Mesendoderm (in vitro differentiated cells): ENCODE measurements at regions not wholly inside any gene's neighbourhood (a gene's known extent, or its start where the extent isn't known, plus 50 kb on each side); places are given as distances from the start of the nearest gene placed in this dataset.
"Not testable (repeated sequence)": the region's sequence is repeated elsewhere in the genome, so short reads cannot be mapped to it uniquely, and the experiment has no call there.

ENCODE experiments used
- DNase-seq: peaks from one replicate; pipeline ENCODE4 v3.0.0; 2013
- H2AK5ac ChIP-seq: 2 replicates; pipeline ENCODE4 v1.6.1; 2013; ENCODE audit warnings: low read length, inconsistent platforms
- H2BK120ac ChIP-seq: 2 replicates; pipeline ENCODE4 v1.6.1; 2013; ENCODE audit warnings: low read depth, mild to moderate bottlenecking, low read length, moderate library complexity, mixed read lengths
- H2BK15ac ChIP-seq: replicated peaks from 2 replicates; pipeline ENCODE4 v1.6.1; 2013; ENCODE audit warnings: low read depth, mild to moderate bottlenecking, moderate library complexity
- H2BK5ac ChIP-seq: 2 replicates; pipeline ENCODE4 v1.6.1; 2013; ENCODE audit warnings: low read length, inconsistent platforms
- H3K18ac ChIP-seq: 2 replicates; pipeline ENCODE4 v1.6.1; 2013; ENCODE audit warnings: mild to moderate bottlenecking, low read length, mixed read lengths
- H3K23ac ChIP-seq: one replicate; pipeline ENCODE4 v1.6.1; 2013; ENCODE audit warnings: low read length
- H3K27ac ChIP-seq: 2 replicates; pipeline ENCODE4 v1.5.1; 2013; ENCODE audit warnings: low read depth, mild to moderate bottlenecking, inconsistent platforms, low read length, moderate library complexity
- H3K27me3 ChIP-seq: 2 replicates; pipeline ENCODE4 v1.6.1; 2013; ENCODE audit warnings: low read length, control low read depth, mild to moderate bottlenecking, inconsistent platforms; ENCODE audit not compliant: insufficient read depth, poor library complexity
- H3K36me3 ChIP-seq: 2 replicates; pipeline ENCODE4 v1.6.1; 2013; ENCODE audit warnings: low read length, inconsistent platforms; ENCODE audit not compliant: control insufficient read depth, insufficient read depth
- H3K4ac ChIP-seq: one replicate; pipeline ENCODE4 v1.6.1; 2013; ENCODE audit warnings: low read depth, mild to moderate bottlenecking, low read length, moderate library complexity
- H3K4me1 ChIP-seq: 2 replicates; pipeline ENCODE4 v1.6.1; 2013; ENCODE audit warnings: low read depth, low read length, inconsistent platforms; ENCODE audit not compliant: control insufficient read depth
- H3K4me2 ChIP-seq: 2 replicates; pipeline ENCODE4 v1.6.1; 2013; ENCODE audit warnings: low read length
- H3K4me3 ChIP-seq: 2 replicates; pipeline ENCODE4 v1.5.1; 2013; ENCODE audit warnings: mild to moderate bottlenecking, low read length
- H3K56ac ChIP-seq: one replicate; pipeline ENCODE4 v1.6.1; 2013; ENCODE audit warnings: low read length
- H3K79me1 ChIP-seq: 2 replicates; pipeline ENCODE4 v1.6.1; 2013; ENCODE audit warnings: low read length, inconsistent platforms
- H3K79me2 ChIP-seq: 2 replicates; pipeline ENCODE4 v1.6.1; 2013; ENCODE audit warnings: mild to moderate bottlenecking, low read length; ENCODE audit not compliant: control insufficient read depth, insufficient read depth
- H3K9ac ChIP-seq: 2 replicates; pipeline ENCODE4 v1.6.1; 2013; ENCODE audit warnings: low read length, inconsistent platforms
- H4K5ac ChIP-seq: one replicate; pipeline ENCODE4 v1.6.1; 2013; ENCODE audit warnings: low read length
- H4K8ac ChIP-seq: one replicate; pipeline ENCODE4 v1.6.1; 2013; ENCODE audit warnings: low read depth, mild to moderate bottlenecking, control low read depth, low read length, moderate library complexity
- WGBS: extraction: QIAGEN DNeasy Blood & Tissue Kit; methylation state at CpG from one replicate; pipeline ENCODE4 v1.1.7; 2013; ENCODE audit warnings: low lambda C conversion rate, missing lambda C conversion rate; ENCODE audit not compliant: insufficient coverage; ENCODE audit errors: extremely low coverage; 5-methylcytosine and 5-hydroxymethylcytosine counted together

DNA sequence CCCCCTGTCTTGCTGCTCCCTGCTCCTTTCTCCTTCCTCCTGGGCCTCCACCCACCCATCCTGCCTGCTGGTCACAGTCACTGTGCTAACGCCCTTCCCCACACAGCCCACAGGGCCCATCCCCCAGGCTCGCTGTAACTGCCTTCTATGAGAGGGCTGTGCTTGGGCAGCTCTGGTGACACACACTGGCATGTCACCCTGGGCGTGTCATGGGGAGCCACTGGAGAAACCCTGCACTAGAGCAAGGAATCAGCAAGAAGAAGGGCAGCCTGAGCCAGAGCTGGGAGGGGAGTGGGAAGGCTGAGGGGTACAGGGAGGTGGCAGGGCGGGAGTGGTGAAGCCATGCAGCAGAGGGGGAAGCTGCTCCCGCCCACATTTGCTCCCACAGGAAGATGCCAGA, 128.4 kb upstream of the FOXD4L5 start:
- H3K4me1 ChIP-seq, H2BK120ac ChIP-seq, H3K27ac ChIP-seq, H2BK5ac ChIP-seq, H3K23ac ChIP-seq, H3K18ac ChIP-seq, H3K4ac ChIP-seq, DNase-seq, H3K4me3 ChIP-seq, H3K79me1 ChIP-seq, H2AK5ac ChIP-seq, H4K8ac ChIP-seq, H3K56ac ChIP-seq, H3K4me2 ChIP-seq, H3K27me3 ChIP-seq, H3K9ac ChIP-seq, H4K5ac ChIP-seq, H3K36me3 ChIP-seq, H3K79me2 ChIP-seq, H2BK15ac ChIP-seq: not testable (repeated sequence)
- no CpG with 5 or more reads among the region's 5 CpGs for WGBS

DNA sequence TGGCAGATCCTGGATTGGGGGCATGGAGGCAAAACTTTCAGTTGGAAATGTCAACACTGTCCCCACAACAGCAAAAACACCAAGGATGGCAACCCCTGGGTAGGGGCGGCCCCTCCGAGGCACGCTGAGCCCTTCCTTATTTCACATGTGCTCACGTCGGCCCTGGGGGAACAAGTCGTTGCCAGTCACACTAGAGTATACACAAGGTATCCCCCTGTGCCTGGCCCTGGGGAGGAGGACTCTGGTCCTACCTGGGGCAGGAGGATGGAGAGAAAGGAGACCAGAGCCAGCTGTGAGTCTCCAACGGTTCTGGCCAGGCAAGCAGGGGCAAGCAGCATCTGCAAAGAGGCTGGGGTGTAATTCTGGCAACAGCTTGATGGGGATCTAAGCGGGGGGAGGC, 126.9 kb upstream of the FOXD4L5 start:
- Histone ChIP-seq H3K4me3 (no peak overlapping the region), H2BK5ac (no peak overlapping the region), H3K36me3 (no peaks in the 10 kb centered on the region), H3K4me1 (no peaks in the 10 kb centered on the region), H3K18ac (no peak overlapping the region), H4K8ac (no peak overlapping the region), H4K5ac (no peak overlapping the region), H3K23ac (no peak overlapping the region), H2BK15ac (no peak overlapping the region), H3K4ac (no peak overlapping the region), H3K4me2 (no peak overlapping the region), H3K79me2 (no peaks in the 10 kb centered on the region), H3K56ac (no peak overlapping the region), H3K27me3 (no peaks in the 10 kb centered on the region), H3K79me1 (no peaks in the 10 kb centered on the region), H2BK120ac (no peak overlapping the region), H3K27ac (no peak overlapping the region), H2AK5ac (no peak overlapping the region), H3K9ac (no peak overlapping the region)
- WGBS: no CpG with 5 or more reads among the region's 8 CpGs
- DNase-seq: no peak

DNA sequence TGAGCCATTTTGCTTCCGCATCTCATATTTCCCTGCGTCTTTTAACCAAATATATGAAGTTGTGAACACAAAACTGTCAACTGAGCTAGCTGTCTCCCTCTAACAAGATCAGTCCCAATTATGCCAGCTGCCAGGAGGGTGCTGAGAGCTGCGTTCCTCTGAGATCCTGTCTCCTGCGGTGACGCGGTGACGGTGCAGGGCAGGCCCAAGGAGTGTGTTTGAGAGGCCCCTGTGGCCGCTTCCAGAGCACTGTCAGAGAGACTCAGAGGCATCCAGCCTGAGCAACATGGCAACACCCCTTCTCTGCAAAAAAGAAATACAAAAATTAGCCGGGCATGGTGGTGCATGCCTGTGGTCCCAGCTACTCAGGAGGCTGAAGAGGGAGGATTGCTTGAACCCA, 126.3 kb upstream of the FOXD4L5 start:
- Histone ChIP-seq H3K4me2 (no peak overlapping the region), H4K5ac (no peak overlapping the region), H3K9ac (no peak overlapping the region), H3K18ac (no peak overlapping the region), H3K79me1 (no peaks in the 10 kb centered on the region), H2BK15ac (no peak overlapping the region), H4K8ac (no peak overlapping the region), H3K36me3 (no peaks in the 10 kb centered on the region), H3K4me3 (no peak overlapping the region), H2BK120ac (no peak overlapping the region), H2AK5ac (no peak overlapping the region), H3K27me3 (no peaks in the 10 kb centered on the region), H3K4ac (no peak overlapping the region), H3K4me1 (no peaks in the 10 kb centered on the region), H3K23ac (no peak overlapping the region), H3K27ac (no peak overlapping the region), H3K56ac (no peak overlapping the region), H3K79me2 (no peaks in the 10 kb centered on the region), H2BK5ac (no peak overlapping the region)
- no peak for DNase-seq
- WGBS: no CpG with 5 or more reads among the region's 9 CpGs

DNA sequence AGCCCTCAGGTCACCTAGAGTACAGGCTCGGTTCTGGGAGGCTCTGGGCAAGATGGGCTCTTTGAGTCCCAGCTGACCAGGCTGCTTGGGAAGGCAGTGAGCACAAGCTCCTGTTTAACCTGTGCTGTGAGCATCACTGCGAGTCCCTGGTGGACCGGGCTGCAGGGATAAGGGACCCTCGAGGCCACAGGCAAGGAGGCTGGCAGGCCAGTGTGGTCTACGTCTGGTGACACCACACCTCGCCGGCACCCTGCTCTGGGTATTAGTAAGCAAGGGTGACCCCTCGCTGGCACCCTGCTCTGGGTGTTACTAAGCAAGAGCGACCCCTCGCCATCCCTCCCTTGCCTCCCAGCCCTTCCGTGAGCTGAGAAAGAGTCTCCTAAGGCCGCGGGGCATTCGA, 125.9 kb upstream of the FOXD4L5 start:
- H3K4ac ChIP-seq: no peak overlapping the region
- H2AK5ac ChIP-seq: no peak overlapping the region
- no peaks in the 10 kb centered on the region for H3K36me3 ChIP-seq
- H3K79me2 ChIP-seq: no peaks in the 10 kb centered on the region
- no peaks in the 10 kb centered on the region for H3K4me1 ChIP-seq
- no peak overlapping the region for H3K18ac ChIP-seq
- DNase-seq: no peak
- WGBS: no CpG with 5 or more reads among the region's 14 CpGs
- H3K23ac ChIP-seq: no peak overlapping the region
- H3K27ac ChIP-seq: no peak overlapping the region
- H3K4me3 ChIP-seq: no peak overlapping the region
- H4K8ac ChIP-seq: no peak overlapping the region
- H2BK5ac ChIP-seq: no peak overlapping the region
- no peak overlapping the region for H3K9ac ChIP-seq
- no peak overlapping the region for H2BK120ac ChIP-seq
- no peaks in the 10 kb centered on the region for H3K79me1 ChIP-seq
- no peak overlapping the region for H3K56ac ChIP-seq
- H3K27me3 ChIP-seq: no peaks in the 10 kb centered on the region
- no peak overlapping the region for H2BK15ac ChIP-seq
- H4K5ac ChIP-seq: no peak overlapping the region
- no peak overlapping the region for H3K4me2 ChIP-seq

DNA sequence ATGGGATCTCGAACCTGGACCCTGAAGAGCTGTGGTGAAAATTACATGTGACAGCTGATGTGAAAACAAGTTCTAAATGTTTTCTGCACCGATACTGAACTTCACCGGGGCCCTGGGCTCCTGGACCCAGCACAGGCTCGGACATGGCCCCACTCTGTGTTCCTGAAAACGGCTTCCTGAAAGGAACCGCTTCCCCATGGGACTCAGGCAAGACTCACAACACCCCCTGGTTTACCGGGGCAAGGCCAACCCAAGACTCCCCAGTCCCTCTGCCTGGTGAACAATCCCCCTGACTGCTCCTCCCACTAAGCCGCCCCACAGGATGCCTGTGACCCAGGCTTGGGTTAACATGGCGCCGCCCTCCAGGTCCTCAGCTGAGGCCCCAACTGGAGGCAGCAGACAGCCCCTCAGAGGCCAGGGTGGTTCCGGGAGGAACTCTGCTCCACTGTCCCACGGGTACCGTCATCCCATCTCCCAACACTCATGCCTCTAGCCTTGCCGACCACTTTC, 124.5 kb upstream of the FOXD4L5 start:
- no peaks in the 10 kb centered on the region for H3K36me3 ChIP-seq
- WGBS: no CpG with 5 or more reads among the region's 14 CpGs

DNA sequence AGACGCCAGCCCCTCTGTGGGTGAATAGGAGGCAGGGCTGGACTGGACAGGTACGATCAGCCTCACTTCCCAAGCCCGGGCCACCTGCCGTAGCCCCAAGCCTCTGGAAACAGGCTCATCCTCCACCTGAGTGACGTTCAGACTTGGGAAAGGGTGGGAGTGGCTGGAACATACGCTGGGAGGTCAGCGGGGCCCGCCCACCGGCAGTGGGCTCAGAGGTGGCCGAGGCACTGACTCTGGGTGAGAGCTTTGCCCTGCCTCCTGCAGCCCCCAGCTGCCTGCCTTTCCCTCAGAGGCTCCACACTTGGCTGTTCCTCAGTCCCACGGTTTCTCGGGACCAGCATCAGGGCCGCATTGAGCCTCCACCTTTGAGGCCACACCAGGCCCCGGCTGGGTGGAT, 123.8 kb upstream of the FOXD4L5 start:
- not testable (repeated sequence) for H3K4me2 ChIP-seq, DNase-seq, H3K9ac ChIP-seq, H3K56ac ChIP-seq, H3K36me3 ChIP-seq, H3K79me2 ChIP-seq, H3K27ac ChIP-seq, H3K27me3 ChIP-seq, H3K4ac ChIP-seq, H2BK120ac ChIP-seq, H3K23ac ChIP-seq, H2AK5ac ChIP-seq, H2BK5ac ChIP-seq, H3K4me1 ChIP-seq, H3K18ac ChIP-seq, H4K5ac ChIP-seq, H3K79me1 ChIP-seq, H2BK15ac ChIP-seq, H3K4me3 ChIP-seq, H4K8ac ChIP-seq
- no CpG with 5 or more reads among the region's 14 CpGs for WGBS

More for the DNA sequence above, 124.5 kb upstream of the FOXD4L5 start:
- no peak overlapping the region for H3K56ac ChIP-seq
- H3K4me2 ChIP-seq: no peak overlapping the region
- H2BK120ac ChIP-seq: no peak overlapping the region
- H4K5ac ChIP-seq: no peak overlapping the region
- no peak overlapping the region for H2BK5ac ChIP-seq
- no peak overlapping the region for H4K8ac ChIP-seq
- H2AK5ac ChIP-seq: no peak overlapping the region
- H3K18ac ChIP-seq: no peak overlapping the region
- H3K27me3 ChIP-seq: no peaks in the 10 kb centered on the region
- H3K4me3 ChIP-seq: no peak overlapping the region
- H3K23ac ChIP-seq: no peak overlapping the region
- no peak overlapping the region for H3K4ac ChIP-seq
- no peaks in the 10 kb centered on the region for H3K4me1 ChIP-seq
- no peak overlapping the region for H3K27ac ChIP-seq
- no peak overlapping the region for H3K9ac ChIP-seq
- DNase-seq: no peak
- H3K79me2 ChIP-seq: no peaks in the 10 kb centered on the region
- H2BK15ac ChIP-seq: no peak overlapping the region
- no peaks in the 10 kb centered on the region for H3K79me1 ChIP-seq
